Epithelial cell of esophagus (primary cell): ENCODE measurements at regions not wholly inside any gene's neighbourhood (a gene's known extent, or its start where the extent isn't known, plus 50 kb on each side); places are given as distances from the start of the nearest gene placed in this dataset.
"Not testable (repeated sequence)": the region's sequence is repeated elsewhere in the genome, so short reads cannot be mapped to it uniquely, and the experiment has no call there.

Experiments used
- DNase-seq: peaks from one replicate; pipeline ENCODE4 v3.0.0; 2010; ENCODE audit warnings: low read depth
- H3K4me3 ChIP-seq: 2 replicates; pipeline ENCODE4 v1.5.1; 2011; ENCODE audit warnings: mild to moderate bottlenecking, low read length, control low read depth
- TF ChIP-seq, protein P1 (sequence below): IDR thresholded peaks from 2 replicates; pipeline ENCODE4 v1.5.1; 2011; ENCODE audit warnings: low read depth, mild to moderate bottlenecking, low read length, control low read depth, inconsistent platforms; ENCODE audit not compliant: insufficient read depth; ENCODE audit errors: missing control alignments

DNA sequence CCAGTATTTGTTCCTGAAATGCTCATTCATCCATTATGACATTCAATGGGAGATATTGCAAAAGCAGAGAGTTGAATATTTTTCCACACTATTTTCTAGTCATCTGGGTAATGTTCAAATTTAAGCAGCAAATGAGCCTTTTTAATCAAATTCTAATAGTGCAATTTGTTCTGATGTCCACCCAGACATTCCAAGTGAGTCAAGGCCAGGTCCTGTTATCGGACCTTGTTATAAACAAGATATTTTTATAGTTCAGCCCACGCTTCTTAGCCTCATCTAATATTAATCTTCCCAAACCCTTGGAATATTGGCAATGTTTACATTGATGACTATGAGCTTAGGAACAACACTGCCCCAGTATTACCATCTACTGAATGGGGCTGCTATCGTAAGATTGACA is 500.1 kb upstream of the PHF14 start:
- no peak for DNase-seq
- TF ChIP-seq, protein P1, sequence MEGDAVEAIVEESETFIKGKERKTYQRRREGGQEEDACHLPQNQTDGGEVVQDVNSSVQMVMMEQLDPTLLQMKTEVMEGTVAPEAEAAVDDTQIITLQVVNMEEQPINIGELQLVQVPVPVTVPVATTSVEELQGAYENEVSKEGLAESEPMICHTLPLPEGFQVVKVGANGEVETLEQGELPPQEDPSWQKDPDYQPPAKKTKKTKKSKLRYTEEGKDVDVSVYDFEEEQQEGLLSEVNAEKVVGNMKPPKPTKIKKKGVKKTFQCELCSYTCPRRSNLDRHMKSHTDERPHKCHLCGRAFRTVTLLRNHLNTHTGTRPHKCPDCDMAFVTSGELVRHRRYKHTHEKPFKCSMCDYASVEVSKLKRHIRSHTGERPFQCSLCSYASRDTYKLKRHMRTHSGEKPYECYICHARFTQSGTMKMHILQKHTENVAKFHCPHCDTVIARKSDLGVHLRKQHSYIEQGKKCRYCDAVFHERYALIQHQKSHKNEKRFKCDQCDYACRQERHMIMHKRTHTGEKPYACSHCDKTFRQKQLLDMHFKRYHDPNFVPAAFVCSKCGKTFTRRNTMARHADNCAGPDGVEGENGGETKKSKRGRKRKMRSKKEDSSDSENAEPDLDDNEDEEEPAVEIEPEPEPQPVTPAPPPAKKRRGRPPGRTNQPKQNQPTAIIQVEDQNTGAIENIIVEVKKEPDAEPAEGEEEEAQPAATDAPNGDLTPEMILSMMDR: no peak
- no peak overlapping the region for H3K4me3 ChIP-seq

DNA sequence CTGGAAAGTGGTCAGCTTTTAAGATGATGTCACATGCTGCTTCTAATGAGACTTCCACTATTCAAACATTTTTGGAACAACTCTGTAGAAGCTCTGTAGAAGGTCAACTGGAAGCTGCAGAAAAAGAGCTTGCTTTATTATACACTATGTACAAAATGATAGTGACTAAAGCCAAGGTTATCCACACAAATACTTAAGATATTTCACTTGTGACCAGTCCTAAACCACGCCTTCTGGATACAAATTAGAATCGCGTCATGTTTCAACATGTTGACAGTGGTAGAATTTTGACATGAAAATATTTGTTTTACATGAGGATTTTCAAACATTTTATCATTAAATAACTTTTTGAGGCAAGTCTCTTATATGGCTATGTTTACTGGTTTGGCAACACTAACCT is 499.6 kb upstream of the PHF14 start:
- H3K4me3 ChIP-seq: no peak overlapping the region
- TF ChIP-seq, protein P1: no peak
- peak; percentile 81 for DNase-seq

DNA sequence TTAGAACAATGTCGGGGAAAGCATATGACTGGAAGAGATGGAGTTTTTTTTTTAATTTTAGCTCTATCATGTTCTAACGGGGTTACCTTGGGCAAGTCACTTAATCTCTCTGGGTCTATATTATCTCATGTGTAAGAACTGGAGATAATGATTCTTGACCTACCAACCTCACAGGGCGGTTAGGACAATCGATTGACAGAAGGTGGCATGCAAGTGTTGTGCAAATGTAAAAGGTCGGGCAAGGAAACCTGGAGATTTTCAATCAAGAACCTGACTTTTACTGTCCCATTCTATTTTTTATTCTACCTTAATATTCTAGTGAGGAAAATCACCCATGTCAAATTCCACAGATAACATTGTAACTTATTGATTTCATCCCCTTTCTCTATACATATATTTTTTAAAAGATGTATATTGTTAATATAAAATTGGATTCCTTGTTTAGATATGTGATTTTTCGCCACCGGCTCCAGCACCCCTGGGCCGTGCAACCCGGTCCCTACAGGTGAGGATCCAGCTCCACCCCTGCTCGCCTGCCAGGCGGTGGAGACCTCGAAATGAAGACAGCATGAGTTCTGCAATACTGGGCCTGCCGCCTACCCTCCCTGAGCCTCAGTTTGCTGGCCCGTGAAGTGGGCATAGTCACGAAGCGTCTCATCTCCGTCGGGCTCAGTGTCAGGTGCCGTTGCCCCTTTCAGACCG is 497.6 kb upstream of the PHF14 start:
- TF ChIP-seq, protein P1: no peak
- H3K4me3 ChIP-seq: no peak overlapping the region
- no peak for DNase-seq

DNA sequence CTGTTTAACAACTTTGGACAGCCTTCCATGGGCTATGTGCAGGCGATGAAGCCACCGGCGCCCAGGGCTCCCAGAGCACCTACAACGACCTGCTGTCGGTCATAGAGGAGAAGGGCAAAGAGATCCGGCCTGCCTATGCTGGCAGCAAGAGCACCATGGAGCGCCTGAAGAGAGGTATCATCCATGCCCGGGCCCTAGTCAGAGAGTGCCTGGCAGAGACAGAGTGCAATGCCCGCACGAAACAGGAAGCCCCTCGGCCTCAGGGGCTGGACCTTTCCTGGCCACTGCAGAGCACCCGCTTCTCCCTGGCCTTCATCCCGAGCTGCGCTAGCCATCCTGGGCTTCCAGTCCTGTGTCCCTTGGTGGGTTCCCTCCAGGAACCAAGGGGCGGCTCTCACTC is 497.0 kb upstream of the PHF14 start:
- DNase-seq: no peak
- H3K4me3 ChIP-seq: no peak overlapping the region
- TF ChIP-seq, protein P1: no peak

DNA sequence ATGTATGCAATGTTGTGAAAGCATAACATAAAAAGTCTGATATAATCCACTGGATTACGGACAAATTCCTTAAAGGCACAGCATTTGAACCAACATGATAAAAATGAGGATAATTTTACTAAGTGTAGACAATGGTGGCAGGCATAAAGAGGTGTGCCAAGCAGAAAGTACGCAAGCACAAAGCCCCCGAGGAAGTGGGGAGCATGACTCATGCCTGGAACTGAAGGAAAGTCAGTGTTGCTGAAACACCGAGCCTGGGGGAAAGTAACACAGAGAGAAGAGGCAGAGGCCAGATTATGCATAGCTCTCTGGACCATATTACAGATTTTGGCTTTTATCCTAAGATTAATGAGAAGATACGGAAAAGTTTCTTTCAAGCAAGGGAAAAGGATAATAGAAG is 490.0 kb upstream of the PHF14 start:
- peak; percentile 74 for DNase-seq
- no peak overlapping the region for H3K4me3 ChIP-seq
- TF ChIP-seq, protein P1: no peak

DNA sequence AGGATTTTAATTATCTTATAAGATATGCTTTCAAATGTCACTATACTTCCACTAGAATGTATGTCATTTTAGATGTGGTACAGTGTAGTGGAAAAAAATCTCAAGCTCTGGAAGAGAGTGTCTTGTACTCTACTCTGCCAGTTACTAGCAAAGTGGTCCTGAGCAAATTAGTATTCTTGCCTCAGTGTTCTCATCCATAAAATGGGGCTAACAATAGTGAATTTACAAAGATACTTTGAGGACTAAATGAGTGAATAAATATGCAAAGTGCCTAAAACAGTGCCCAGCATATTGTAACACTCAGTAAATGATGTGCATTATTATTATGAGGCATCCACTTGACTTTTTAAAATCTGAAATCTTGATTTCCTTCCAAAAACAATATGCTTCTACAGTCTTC is 488.9 kb upstream of the PHF14 start:
- DNase-seq: no peak
- TF ChIP-seq, protein P1: no peak
- no peak overlapping the region for H3K4me3 ChIP-seq

DNA sequence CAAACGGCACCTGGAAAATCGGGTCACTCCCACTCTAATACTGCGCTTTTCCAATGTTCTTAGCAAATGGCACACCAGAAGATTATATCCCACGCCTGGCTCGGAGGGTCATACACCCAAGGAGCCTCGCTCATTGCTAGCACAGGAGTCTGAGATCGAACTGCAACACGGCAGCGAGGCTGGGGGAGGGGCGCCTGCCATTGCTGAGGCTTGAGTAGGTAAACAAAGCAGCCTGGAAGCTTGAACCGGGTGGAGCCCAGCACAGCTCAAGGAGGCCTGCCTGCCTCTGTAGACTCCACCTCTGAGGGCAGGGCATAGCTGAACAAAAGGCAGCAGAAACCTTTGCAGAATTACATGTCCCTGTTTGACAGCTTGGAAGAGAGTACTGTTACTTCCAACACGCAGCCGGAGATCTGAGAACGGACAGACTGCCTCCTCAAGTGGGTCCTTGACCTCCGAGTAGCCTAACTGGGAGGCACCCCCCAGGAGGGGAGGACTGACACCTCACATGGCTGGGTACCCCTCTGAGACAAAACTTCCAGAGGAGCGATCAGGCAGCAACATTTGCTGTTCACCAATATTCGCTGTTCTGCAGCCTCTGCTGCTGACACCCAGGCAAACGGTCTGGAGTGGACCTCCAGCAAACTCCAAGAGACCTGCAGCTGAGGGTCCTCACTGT is 472.3 kb upstream of the PHF14 start:
- not testable (repeated sequence) for DNase-seq

More for the DNA sequence above, 472.3 kb upstream of the PHF14 start:
- not testable (repeated sequence) for H3K4me3 ChIP-seq
